HG02678 (cell line): ENCODE measurements at regions not wholly inside any gene's neighbourhood (a gene's known extent, or its start where the extent isn't known, plus 50 kb on each side); places are given as distances from the start of the nearest gene placed in this dataset.
"Not testable (repeated sequence)": the region's sequence is repeated elsewhere in the genome, so short reads cannot be mapped to it uniquely, and the experiment has no call there.

Experiments used
- ATAC-seq: cut with Tn5 transposase; IDR thresholded peaks from one replicate; pipeline ENCODE4 v1.9.1; 2021; ENCODE audit warnings: mild to moderate bottlenecking, moderate library complexity; ENCODE audit not compliant: unreplicated experiment

GRCh38 chr13:87153371-87153770 lies 517.8 kb upstream of the SLITRK5 start:
- ATAC-seq, result no peak

- no peak for ATAC-seq
Measured at GRCh38 chr13:87166348-87166747, 504.8 kb upstream of the SLITRK5 start.

- ATAC-seq, result no peak
Measured at GRCh38 chr13:87168390-87168789, 502.8 kb upstream of the SLITRK5 start.

GRCh38 chr13:87169337-87169736 lies 501.8 kb upstream of the SLITRK5 start:
- no peak for ATAC-seq

GRCh38 chr13:87172166-87172835 lies 498.9 kb upstream of the SLITRK5 start:
- no peak for ATAC-seq

- not testable (repeated sequence) for ATAC-seq
Measured at GRCh38 chr13:87185138-87185537, 486.0 kb upstream of the SLITRK5 start.

- not testable (repeated sequence) for ATAC-seq
Measured at GRCh38 chr13:87186647-87187046, 484.5 kb upstream of the SLITRK5 start.

- ATAC-seq, result not testable (repeated sequence)
Measured at GRCh38 chr13:87191485-87191884, 479.7 kb upstream of the SLITRK5 start.

- ATAC-seq, result no peak
Measured at GRCh38 chr13:87198371-87198770, 472.8 kb upstream of the SLITRK5 start.

- ATAC-seq, result no peak
Measured at GRCh38 chr13:87206708-87207107, 464.5 kb upstream of the SLITRK5 start.

GRCh38 chr13:87207280-87208003 lies 463.7 kb upstream of the SLITRK5 start:
- ATAC-seq, result no peak

- ATAC-seq, result no peak
Measured at GRCh38 chr13:87208636-87209035, 462.5 kb upstream of the SLITRK5 start.

- no peak for ATAC-seq
Measured at GRCh38 chr13:87234981-87235380, 436.2 kb upstream of the SLITRK5 start.

- ATAC-seq, result no peak
Measured at GRCh38 chr13:87235621-87236020, 435.6 kb upstream of the SLITRK5 start.

- ATAC-seq, result no peak
Measured at GRCh38 chr13:87244256-87244890, 426.8 kb upstream of the SLITRK5 start.

GRCh38 chr13:87249847-87250246 lies 421.3 kb upstream of the SLITRK5 start:
- ATAC-seq, result not testable (repeated sequence)

GRCh38 chr13:87255394-87255793 lies 415.8 kb upstream of the SLITRK5 start:
- no peak for ATAC-seq

GRCh38 chr13:87259479-87260083 lies 411.6 kb upstream of the SLITRK5 start:
- no peak for ATAC-seq

- no peak for ATAC-seq
Measured at GRCh38 chr13:87274209-87274819, 396.9 kb upstream of the SLITRK5 start.

GRCh38 chr13:87280139-87280538 lies 391.0 kb upstream of the SLITRK5 start:
- no peak for ATAC-seq

- ATAC-seq, result no peak
Measured at GRCh38 chr13:87287721-87288120, 383.4 kb upstream of the SLITRK5 start.
